GM19025 (cell line): ENCODE measurements at regions not wholly inside any gene's neighbourhood (a gene's known extent, or its start where the extent isn't known, plus 50 kb on each side); places are given as distances from the start of the nearest gene placed in this dataset.

Experiments
- ATAC-seq: cut with Tn5 transposase; IDR thresholded peaks from one replicate; pipeline ENCODE4 v1.9.1; 2021; ENCODE audit warnings: mild to moderate bottlenecking, low read depth, moderate library complexity; ENCODE audit not compliant: unreplicated experiment

DNA sequence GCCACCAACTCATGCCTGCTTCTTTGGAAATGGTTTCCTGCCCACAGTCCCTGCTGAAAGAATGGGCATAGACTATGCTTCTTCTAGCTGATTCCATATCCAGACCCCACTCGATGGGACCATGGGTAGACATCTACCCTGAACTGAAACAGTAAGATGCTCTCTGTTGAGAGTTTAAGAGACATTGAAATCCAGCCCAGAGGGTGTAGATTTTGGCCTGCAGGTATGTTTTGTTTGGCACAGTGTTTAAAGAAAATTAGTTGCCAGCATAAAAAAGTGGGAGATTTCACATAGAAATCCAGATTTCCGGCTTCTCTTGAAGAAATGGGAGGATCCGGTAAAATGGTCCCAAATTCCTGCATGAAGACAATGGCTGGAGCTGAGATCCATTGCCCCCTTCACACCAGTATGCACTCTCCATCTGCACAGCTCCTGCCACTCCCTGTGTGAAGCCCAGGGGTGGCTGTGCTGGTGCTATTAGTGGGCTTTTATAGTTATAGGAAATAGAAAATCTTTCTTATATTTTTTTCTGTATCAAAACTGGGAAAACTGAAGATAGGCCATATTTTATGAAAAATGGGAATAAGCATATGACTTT lies 218.1 kb downstream of the PTEN start:
- ATAC-seq = no peak

DNA sequence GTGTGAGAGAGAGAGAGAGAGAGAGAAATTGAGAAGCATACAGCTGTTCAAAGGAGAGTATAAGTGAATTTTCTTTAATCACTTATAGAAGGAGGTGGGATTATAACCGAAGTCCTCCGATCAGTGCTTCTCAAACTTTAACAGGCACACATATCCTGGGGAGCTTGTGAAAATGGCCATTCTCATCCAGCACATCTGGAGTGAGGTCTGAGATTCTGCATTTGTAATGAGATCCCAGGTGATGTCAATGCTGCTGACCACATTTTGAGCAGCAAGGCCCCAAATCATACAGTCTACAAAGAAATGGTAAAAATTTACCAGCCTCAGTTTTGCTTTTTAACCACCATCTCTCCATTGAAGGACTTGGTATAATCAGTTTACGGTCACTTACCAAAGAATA lies 219.0 kb downstream of the PTEN start:
- ATAC-seq = peak; percentile 27

- ATAC-seq = peak; percentile 81
Measured at GRCh38 chr10:88082806-88083596, 219.6 kb downstream of the PTEN start.

- ATAC-seq = no peak
Measured at GRCh38 chr10:88083597-88083989, 220.2 kb downstream of the PTEN start.

- ATAC-seq = no peak
Measured at GRCh38 chr10:88086187-88086960, 222.9 kb downstream of the PTEN start.

GRCh38 chr10:88088441-88089340 lies 225.3 kb downstream of the PTEN start:
- no peak for ATAC-seq

DNA sequence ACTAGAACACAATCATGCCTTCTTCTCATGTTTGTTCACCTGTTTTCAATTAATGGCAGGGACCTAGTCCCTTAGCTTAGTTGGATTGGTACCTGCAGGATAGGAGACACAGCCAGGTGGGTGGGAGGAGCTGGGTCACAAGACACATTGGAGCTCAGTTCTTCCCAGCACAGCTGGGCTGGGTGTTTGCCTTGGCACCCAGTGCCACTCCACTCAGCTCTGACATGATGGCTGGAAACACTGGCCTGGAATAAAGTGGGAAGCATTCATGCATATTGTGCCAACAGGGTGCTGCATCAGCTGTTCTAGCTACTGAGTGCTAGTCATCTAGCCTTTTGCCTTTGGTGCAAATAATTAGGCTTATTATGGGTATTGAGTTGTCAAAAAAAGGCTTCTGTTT lies 226.1 kb downstream of the PTEN start:
- no peak for ATAC-seq

DNA sequence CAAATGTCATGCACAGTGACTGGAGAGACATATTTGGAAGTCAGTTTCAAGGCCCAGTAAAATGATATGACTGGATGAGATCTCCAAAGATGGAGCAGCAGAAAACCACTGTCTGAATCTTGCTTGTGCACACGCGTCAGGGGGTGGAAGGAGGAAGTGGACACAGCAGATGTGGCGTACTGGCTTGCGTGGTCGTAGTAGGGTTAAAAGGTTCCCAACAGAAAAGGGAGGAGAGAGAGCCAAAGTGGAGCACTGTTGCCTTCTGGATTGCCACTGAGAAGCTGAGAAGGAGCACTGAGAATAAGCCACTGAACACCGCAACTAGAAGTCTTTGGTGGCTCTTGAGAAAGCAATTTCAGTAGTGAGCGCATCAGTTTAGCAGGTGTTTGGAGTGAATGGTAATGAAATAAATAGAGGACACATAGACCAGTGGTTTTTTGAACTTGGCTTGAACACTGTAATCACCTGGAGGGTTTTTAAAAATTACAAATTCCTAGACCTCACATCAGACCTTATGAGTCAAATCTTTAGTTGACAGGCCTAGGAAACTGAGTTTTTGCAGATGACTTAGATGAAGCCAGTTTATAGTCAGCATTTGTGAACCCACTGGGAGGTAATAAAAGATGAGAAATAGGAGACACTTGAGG lies 227.3 kb downstream of the PTEN start:
- ATAC-seq = no peak

GRCh38 chr10:88091490-88092061 lies 228.2 kb downstream of the PTEN start:
- ATAC-seq = peak; percentile 78

GRCh38 chr10:88092265-88092664 lies 228.8 kb downstream of the PTEN start:
- ATAC-seq = no peak

DNA sequence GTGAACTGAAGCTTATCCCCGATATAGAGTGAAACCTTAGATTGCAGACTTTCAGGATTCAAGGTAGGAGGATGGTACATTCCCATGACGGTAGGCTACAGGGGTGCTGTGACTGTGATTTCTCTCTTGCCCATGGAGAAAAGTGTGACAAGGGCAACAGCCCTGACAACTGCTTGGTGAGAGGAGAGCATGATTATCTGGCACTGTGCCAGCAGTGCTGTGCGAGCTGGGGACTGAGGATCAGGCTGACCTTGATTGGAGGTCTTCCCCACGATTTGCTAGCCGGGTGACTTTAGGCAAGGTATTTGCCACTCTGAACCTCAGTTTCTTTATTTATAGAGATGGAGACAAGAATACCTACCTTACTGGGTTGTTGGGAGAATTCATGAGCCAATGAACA lies 229.5 kb downstream of the PTEN start:
- ATAC-seq = no peak

DNA sequence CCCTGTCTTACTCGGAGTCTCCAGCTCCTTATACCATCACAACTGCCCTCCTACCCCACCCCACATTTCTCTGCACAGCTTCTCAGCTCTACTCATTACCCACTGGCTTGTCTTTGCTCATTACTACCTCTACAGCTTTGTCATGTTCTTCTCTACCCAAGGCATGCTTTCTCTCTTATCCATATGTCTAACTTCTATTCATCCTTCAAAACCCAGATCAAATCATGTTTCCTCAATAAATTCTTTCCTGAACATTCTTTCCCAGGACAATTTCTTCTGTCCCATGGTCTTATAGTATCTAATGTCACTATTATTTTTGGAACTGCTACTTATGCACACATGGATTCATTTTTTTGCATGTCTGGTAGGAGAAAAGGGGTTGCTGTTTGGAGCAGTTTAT lies 231.4 kb downstream of the PTEN start:
- no peak for ATAC-seq

- ATAC-seq = no peak
Measured at GRCh38 chr10:88095223-88095721, 231.8 kb downstream of the PTEN start.

- ATAC-seq = no peak
Measured at GRCh38 chr10:88095778-88096431, 232.5 kb downstream of the PTEN start.

DNA sequence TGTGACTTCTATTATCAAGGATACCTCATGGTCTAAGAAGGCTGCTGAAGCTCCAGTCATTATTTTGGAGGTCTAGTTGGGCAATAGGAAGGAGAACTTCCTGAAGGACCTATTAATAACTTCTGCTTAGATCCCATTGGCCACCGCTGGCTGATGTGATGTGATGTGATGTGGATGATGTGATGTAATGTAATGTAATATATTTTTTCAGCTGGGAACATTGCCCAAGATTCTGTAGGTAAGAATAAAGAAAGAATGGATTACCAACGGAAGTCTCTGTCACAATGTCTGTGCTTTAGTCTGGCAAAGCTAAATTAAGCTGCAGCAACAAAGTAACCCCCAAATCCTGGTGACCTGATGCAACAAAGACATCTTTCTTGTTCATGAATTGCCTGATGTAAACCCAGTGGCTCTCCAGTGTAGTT lies 233.7 kb downstream of the PTEN start:
- ATAC-seq = no peak

- no peak for ATAC-seq
Measured at GRCh38 chr10:88097536-88097935, 234.1 kb downstream of the PTEN start.

DNA sequence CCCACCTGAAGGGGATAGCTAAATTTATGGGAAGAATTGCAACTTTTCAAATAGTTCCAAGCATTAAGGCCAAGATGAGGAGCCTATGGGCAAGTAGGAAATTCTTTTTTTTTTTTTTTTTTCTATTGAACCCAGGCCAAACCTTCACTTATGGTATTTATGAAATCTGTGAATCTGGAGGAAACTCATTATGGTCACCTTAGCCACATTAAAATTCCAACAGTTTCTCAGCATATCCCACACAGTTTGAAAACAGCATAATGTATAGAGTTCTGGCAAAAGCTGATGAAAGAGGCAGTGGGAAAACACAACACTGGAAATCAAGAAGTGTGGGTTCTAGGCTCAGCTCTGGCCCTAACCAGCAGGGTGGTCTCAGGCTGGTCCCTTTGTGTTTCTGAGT lies 236.9 kb downstream of the PTEN start:
- ATAC-seq = no peak

DNA sequence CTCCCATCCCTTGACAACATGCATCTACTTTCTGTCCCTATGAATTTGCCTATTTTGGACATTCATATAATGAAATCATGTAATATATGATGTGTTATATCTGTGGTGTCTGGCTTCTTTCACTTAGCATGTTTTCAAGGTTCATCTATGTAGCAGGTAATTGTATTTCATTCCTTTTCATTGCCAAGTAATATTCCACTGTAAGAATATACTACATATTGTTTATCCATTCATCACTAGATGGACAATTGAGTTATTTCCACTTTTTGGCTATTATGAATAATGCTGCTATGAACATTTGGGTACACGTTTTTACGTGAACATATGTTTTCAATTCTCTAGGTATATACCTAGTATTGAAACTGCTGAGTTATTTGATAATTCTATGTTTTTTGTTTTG lies 238.2 kb downstream of the PTEN start:
- ATAC-seq = no peak

DNA sequence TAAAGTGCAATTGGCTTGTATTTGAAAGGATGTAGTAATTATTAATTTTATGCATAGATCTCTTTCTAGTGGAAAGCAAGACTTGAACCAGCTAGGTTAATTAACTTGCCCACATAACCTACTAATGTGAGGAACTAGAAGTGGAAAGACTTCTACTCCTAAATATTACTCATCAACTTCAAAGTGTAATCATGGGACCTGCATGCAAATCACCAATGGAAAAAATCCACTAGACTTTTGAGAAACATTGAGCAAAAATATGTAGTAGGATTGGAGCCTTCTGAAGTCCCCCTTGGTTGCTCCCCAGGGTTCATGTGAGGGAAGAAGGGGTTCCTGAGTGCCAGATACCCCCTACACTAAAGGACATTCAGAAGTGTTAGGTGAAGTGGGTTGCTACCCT lies 240.2 kb downstream of the PTEN start:
- ATAC-seq = no peak
